ENCODE measurements at regions not wholly inside any gene's neighbourhood (a gene's known extent, or its start where the extent isn't known, plus 50 kb on each side); places are given as distances from the start of the nearest gene placed in this dataset.

DNA sequence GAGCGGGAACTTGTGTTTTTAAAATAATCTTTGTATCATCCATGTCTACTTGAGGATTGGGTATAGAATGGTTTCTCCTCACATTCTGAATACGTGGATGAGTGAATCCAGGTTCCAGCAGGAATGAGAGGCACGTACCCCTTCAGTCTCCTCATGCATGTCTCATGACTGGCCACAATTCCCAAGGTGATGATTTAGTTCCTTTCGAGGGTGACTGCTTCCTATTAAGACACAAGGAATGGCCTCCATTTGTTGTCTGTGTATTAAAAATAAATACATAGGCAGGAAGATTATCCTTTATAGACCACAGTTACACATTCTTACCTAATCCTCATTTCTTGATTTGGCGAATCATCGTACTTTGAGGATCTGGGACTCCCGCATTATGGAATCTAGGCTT is 217.0 kb upstream of the LRIG1 start:
- TF ChIP-seq, protein P1, sequence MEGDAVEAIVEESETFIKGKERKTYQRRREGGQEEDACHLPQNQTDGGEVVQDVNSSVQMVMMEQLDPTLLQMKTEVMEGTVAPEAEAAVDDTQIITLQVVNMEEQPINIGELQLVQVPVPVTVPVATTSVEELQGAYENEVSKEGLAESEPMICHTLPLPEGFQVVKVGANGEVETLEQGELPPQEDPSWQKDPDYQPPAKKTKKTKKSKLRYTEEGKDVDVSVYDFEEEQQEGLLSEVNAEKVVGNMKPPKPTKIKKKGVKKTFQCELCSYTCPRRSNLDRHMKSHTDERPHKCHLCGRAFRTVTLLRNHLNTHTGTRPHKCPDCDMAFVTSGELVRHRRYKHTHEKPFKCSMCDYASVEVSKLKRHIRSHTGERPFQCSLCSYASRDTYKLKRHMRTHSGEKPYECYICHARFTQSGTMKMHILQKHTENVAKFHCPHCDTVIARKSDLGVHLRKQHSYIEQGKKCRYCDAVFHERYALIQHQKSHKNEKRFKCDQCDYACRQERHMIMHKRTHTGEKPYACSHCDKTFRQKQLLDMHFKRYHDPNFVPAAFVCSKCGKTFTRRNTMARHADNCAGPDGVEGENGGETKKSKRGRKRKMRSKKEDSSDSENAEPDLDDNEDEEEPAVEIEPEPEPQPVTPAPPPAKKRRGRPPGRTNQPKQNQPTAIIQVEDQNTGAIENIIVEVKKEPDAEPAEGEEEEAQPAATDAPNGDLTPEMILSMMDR (IDR thresholded peaks at IDR 0.05; ENCODE audit: control insufficient read depth, extremely low read depth, insufficient read depth), result no peak
- H3K4me3 ChIP-seq (ENCODE audit: low read depth, low read length), result no peak overlapping the region
- no peak for DNase-seq (ENCODE audit: low read depth)

DNA sequence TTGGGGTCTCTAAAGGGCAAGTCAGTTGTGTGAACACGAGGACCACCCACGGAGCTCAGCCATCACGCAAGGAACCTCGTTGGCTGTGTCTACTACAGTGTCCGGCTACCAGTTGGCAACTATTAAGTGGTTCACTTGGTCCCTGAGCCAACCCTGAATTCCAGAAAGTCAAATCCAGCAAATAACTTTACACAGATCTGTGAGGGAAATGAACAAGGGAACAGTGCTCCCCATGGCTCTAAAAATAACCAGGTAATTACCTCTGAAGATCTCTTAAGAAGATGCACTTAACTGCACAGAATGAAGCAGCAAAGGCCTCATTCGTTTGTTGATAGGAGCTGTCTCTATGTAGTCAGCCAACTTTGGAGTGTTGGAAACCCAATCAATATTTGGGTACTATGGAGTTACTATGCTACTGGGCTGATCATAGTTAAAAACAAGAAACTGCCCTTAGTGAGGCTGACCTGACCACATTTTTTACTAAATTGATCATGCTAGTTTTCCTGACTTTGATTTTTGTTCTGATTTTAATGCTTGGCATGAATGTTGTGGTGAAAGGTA is 219.1 kb upstream of the LRIG1 start:
- DNase-seq (ENCODE audit: low read depth), result no peak
- no peak overlapping the region for H3K4me3 ChIP-seq (ENCODE audit: low read depth, low read length)
- TF ChIP-seq, protein P1 (IDR thresholded peaks at IDR 0.05; ENCODE audit: control insufficient read depth, extremely low read depth, insufficient read depth), result no peak

DNA sequence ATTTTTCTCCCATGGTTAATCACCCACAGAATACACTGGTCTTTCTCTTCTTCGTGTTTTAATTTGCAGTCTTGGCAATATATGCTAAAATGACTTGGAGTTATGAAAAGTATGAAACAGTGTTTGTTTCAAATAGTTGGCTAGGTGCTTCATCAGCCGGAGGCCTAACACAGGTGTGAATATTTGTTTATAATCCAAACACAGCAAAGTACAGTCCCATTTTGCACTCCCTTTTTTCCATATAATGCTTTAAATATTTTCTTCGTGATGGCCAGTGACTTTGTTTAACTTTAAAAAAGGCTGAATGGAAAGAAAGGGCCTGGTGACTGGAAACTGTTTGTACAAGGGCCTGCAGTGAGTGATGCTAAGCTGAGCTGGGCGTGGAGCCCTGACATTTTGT is 219.7 kb upstream of the LRIG1 start:
- H3K4me3 ChIP-seq (ENCODE audit: low read depth, low read length), result no peak overlapping the region
- DNase-seq (ENCODE audit: low read depth), result no peak
- TF ChIP-seq, protein P1 (IDR thresholded peaks at IDR 0.05; ENCODE audit: control insufficient read depth, extremely low read depth, insufficient read depth), result no peak

DNA sequence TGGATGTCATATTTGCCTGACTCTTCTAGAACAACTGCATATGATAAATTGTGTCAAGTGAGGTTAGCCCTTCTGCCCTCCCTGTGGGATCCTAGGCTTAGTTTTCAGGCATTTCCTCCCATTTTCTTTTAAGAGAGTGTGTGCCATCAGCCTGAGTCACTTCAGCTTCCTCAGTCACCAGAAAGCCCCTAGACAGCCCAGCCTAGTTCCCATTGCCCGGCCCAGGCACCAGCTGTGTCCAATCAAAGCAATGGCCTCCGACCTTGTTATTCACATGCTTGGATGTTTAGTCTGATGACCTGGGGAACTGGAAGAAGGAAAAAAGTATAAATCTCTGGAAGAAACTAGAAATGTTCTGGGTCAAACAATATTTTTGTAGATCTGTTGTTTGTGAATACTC is 221.9 kb upstream of the LRIG1 start:
- DNase-seq (ENCODE audit: low read depth), result no peak

DNA sequence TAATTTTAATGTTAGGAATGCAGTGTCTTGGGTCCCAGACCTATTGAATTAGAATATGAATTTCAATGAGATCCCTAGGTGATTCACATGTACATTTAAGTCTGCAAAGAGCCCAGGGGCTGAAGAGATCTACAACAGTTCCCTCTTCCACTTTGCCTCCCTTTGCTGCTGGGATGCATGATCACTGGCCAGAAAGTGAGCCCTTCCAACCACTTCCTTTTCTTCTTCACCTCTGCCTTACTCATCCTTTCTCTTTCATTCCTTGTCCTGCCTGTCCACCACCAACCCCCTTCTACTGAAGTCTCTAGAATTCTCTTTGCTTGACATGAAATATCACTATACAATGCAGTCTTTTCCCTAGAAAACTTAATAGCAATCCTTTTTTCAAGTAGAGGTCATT is 222.4 kb upstream of the LRIG1 start:
- TF ChIP-seq, protein P1 (IDR thresholded peaks at IDR 0.05; ENCODE audit: control insufficient read depth, extremely low read depth, insufficient read depth), result no peak
- no peak for DNase-seq (ENCODE audit: low read depth)
- H3K4me3 ChIP-seq (ENCODE audit: low read depth, low read length), result no peak overlapping the region

More for the DNA sequence above, 221.9 kb upstream of the LRIG1 start:
- TF ChIP-seq, protein P1 (IDR thresholded peaks at IDR 0.05; ENCODE audit: control insufficient read depth, extremely low read depth, insufficient read depth), result no peak
- no peak overlapping the region for H3K4me3 ChIP-seq (ENCODE audit: low read depth, low read length)

DNA sequence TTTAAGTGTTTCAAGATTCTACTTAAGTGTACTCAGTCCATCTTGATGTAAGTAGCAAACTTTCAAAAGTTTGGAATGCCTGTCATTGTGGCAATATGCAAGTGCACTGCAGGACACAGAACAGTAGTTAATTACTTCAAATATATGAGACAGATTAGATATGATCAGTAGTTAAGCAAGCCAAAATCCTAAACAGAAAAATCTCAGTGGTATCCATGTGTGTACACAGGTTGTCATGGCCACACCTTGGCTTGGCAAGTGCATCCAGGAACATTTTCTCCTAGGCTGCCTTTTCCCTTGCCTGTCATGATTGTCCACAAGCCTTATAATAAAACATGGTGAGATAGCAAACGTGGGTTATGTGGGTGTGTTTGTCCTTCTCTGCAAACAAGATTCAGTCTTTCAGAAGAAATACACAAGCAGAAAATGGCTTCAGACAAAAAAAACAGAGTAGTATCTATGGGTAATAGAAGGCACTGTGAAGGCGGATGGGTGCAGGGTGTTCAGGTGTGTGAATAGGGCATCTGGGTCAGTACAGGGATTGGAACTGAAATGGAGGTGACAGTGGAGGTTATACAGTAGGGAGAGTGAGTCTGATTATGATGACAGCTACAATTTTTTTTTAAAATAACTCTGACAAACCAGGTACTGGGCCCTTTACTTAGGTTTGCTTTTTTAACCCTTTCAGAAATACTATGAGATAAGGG is 229.0 kb upstream of the LRIG1 start:
- DNase-seq (ENCODE audit: low read depth), result peak; percentile 84
- TF ChIP-seq, protein P1 (IDR thresholded peaks at IDR 0.05; ENCODE audit: control insufficient read depth, extremely low read depth, insufficient read depth), result no peak
- no peak overlapping the region for H3K4me3 ChIP-seq (ENCODE audit: low read depth, low read length)

Measured in LNCaP clone FGC (cell line).